ENCODE measurements at regions not wholly inside any gene's neighbourhood (a gene's known extent, or its start where the extent isn't known, plus 50 kb on each side); places are given as distances from the start of the nearest gene placed in this dataset.
"Not testable (repeated sequence)": the region's sequence is repeated elsewhere in the genome, so short reads cannot be mapped to it uniquely, and the experiment has no call there.

- H3K27me3 ChIP-seq (ENCODE audit: control insufficient read depth, low read length) = no peaks in the 10 kb centered on the region
- no peak overlapping the region for H3K27ac ChIP-seq (ENCODE audit: low read depth, low read length)
- no peaks in the 10 kb centered on the region for H3K4me1 ChIP-seq (ENCODE audit: control insufficient read depth, low read length)
- H4K20me1 ChIP-seq (ENCODE audit: control insufficient read depth, insufficient read depth, low read depth, low read length) = no peaks in the 10 kb centered on the region
- TF ChIP-seq CTCF (IDR thresholded peaks at IDR 0.05; ENCODE audit: low read depth, low read length, poor library complexity, severe bottlenecking) (no peak), EZH2phosphoT487 (IDR thresholded peaks at IDR 0.05; ENCODE audit: borderline replicate concordance, low read length) (no peak)
- H3F3A ChIP-seq (ENCODE audit: control insufficient read depth, insufficient read depth) = no peaks in the 10 kb centered on the region
- no peaks in the 10 kb centered on the region for H3K36me3 ChIP-seq (ENCODE audit: control insufficient read depth, low read length)
- H3K9me3 ChIP-seq (ENCODE audit: control insufficient read depth, insufficient read depth, low read length) = no peaks in the 10 kb centered on the region
- no peak overlapping the region for H3K4me3 ChIP-seq (ENCODE audit: low read length)
- no peak overlapping the region for H3K4me2 ChIP-seq (ENCODE audit: low read length)
- H3K9me2 ChIP-seq (replicated peaks; ENCODE audit: control insufficient read depth, low read length) = no peaks in the 10 kb centered on the region
- no peaks in the 10 kb centered on the region for H3K79me2 ChIP-seq (ENCODE audit: control insufficient read depth, low read length)
These were observed 801.9 kb downstream of the ANKRD7 start for GRCh38 chr7:119026391-119026790.

GRCh38 chr7:119028736-119029135, 804.2 kb downstream of the ANKRD7 start:
- Histone ChIP-seq H3K36me3 (ENCODE audit: control insufficient read depth, low read length) (no peaks in the 10 kb centered on the region), H3K4me1 (ENCODE audit: control insufficient read depth, low read length) (no peaks in the 10 kb centered on the region), H3K9me2 (replicated peaks; ENCODE audit: control insufficient read depth, low read length) (no peaks in the 10 kb centered on the region; the same call in 1 of the 2 replicates), H4K20me1 (ENCODE audit: control insufficient read depth, insufficient read depth, low read depth, low read length) (no peaks in the 10 kb centered on the region), H3F3A (ENCODE audit: control insufficient read depth, insufficient read depth) (no peaks in the 10 kb centered on the region), H3K27ac (ENCODE audit: low read depth, low read length) (no peak overlapping the region), H3K27me3 (ENCODE audit: control insufficient read depth, low read length) (no peaks in the 10 kb centered on the region), H3K79me2 (ENCODE audit: control insufficient read depth, low read length) (no peaks in the 10 kb centered on the region), H3K4me3 (ENCODE audit: low read length) (no peak overlapping the region), H3K9me3 (ENCODE audit: control insufficient read depth, insufficient read depth, low read length) (no peaks in the 10 kb centered on the region), H3K4me2 (ENCODE audit: low read length) (no peak overlapping the region)
- TF ChIP-seq EZH2phosphoT487 (IDR thresholded peaks at IDR 0.05; ENCODE audit: borderline replicate concordance, low read length) (no peak), CTCF (IDR thresholded peaks at IDR 0.05; ENCODE audit: low read depth, low read length, poor library complexity, severe bottlenecking) (no peak)

- not testable (repeated sequence) for H3K4me1 ChIP-seq (ENCODE audit: control insufficient read depth, low read length); H3K79me2 ChIP-seq (ENCODE audit: control insufficient read depth, low read length); H3K4me2 ChIP-seq (ENCODE audit: low read length); H3K9me2 ChIP-seq (replicated peaks; ENCODE audit: control insufficient read depth, low read length); H3K4me3 ChIP-seq (ENCODE audit: low read length); H3K36me3 ChIP-seq (ENCODE audit: control insufficient read depth, low read length); H3K9me3 ChIP-seq (ENCODE audit: control insufficient read depth, insufficient read depth, low read length); H3K27me3 ChIP-seq (ENCODE audit: control insufficient read depth, low read length); H4K20me1 ChIP-seq (ENCODE audit: control insufficient read depth, insufficient read depth, low read depth, low read length); H3K27ac ChIP-seq (ENCODE audit: low read depth, low read length); H3F3A ChIP-seq (ENCODE audit: control insufficient read depth, insufficient read depth)
These were observed 807.6 kb downstream of the ANKRD7 start for GRCh38 chr7:119032136-119032535.

GRCh38 chr7:119033641-119034040, 809.1 kb downstream of the ANKRD7 start:
- TF ChIP-seq EZH2phosphoT487 (IDR thresholded peaks at IDR 0.05; ENCODE audit: borderline replicate concordance, low read length) (no peak), CTCF (IDR thresholded peaks at IDR 0.05; ENCODE audit: low read depth, low read length, poor library complexity, severe bottlenecking) (no peak)

More at GRCh38 chr7:119033641-119034040, 809.1 kb downstream of the ANKRD7 start:
- no peaks in the 10 kb centered on the region for H3K4me1 ChIP-seq (ENCODE audit: control insufficient read depth, low read length)
- no peaks in the 10 kb centered on the region for H3K36me3 ChIP-seq (ENCODE audit: control insufficient read depth, low read length)
- peaks cover 6% of the 10 kb centered on the region; the same call in 1 of the 2 replicates for H3K9me3 ChIP-seq (ENCODE audit: control insufficient read depth, insufficient read depth, low read length)
- no peaks in the 10 kb centered on the region for H3K79me2 ChIP-seq (ENCODE audit: control insufficient read depth, low read length)
- H3K27me3 ChIP-seq (ENCODE audit: control insufficient read depth, low read length) = no peaks in the 10 kb centered on the region
- no peaks in the 10 kb centered on the region; the same call in 1 of the 2 replicates for H3K9me2 ChIP-seq (replicated peaks; ENCODE audit: control insufficient read depth, low read length)
- H4K20me1 ChIP-seq (ENCODE audit: control insufficient read depth, insufficient read depth, low read depth, low read length) = no peaks in the 10 kb centered on the region
- no peaks in the 10 kb centered on the region for H3F3A ChIP-seq (ENCODE audit: control insufficient read depth, insufficient read depth)
- no peak overlapping the region for H3K27ac ChIP-seq (ENCODE audit: low read depth, low read length)
- H3K4me2 ChIP-seq (ENCODE audit: low read length) = no peak overlapping the region
- no peak overlapping the region for H3K4me3 ChIP-seq (ENCODE audit: low read length)

All from DOHH2 (cell line).